Gastroesophageal sphincter (tissue), 3 donors: ENCODE measurements at regions not wholly inside any gene's neighbourhood (a gene's known extent, or its start where the extent isn't known, plus 50 kb on each side); places are given as distances from the start of the nearest gene placed in this dataset.

Source experiments
- POLR2A ChIP-seq, 2 donors: fragments of 450-650 bp; IDR thresholded peaks; one replicate each; pipeline ENCODE4 v1.6.1; 2017; ENCODE audit warnings: antibody characterized with exemption in 2 of 2, mild to moderate bottlenecking in 2 of 2, moderate library complexity in 1 of 2
- TF ChIP-seq, protein P1 (sequence below), 4 experiments: fragments of 200-600 bp in 2 of 4; fragments of 450-650 bp in 2 of 4; sonication (generic) in 1 of 4; IDR thresholded peaks; one replicate each; pipeline ENCODE4 v1.5.1; 2017 to 2019; ENCODE audit warnings: antibody characterized with exemption in 4 of 4, mild to moderate bottlenecking in 2 of 4, moderate library complexity in 2 of 4

DNA sequence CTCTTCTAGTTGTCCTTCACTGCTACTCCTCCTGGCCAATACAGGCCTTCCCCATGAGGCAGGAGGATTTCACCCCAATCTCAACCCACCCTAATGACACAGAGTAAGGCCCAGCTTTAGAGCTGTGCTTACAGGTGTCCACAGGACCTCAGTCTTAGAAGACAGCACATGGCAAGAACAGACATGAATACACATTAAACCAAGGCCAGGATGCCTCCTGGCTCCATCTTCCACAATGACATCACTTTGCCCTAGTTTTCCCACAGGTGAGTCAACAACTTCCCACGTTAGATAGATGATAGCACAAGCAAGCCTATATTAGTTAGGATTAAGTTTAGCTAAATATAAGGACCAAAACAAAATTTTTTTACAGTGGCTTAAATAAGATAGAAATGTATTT is 63.8 kb upstream of the NOCT start:
- TF ChIP-seq, protein P1, sequence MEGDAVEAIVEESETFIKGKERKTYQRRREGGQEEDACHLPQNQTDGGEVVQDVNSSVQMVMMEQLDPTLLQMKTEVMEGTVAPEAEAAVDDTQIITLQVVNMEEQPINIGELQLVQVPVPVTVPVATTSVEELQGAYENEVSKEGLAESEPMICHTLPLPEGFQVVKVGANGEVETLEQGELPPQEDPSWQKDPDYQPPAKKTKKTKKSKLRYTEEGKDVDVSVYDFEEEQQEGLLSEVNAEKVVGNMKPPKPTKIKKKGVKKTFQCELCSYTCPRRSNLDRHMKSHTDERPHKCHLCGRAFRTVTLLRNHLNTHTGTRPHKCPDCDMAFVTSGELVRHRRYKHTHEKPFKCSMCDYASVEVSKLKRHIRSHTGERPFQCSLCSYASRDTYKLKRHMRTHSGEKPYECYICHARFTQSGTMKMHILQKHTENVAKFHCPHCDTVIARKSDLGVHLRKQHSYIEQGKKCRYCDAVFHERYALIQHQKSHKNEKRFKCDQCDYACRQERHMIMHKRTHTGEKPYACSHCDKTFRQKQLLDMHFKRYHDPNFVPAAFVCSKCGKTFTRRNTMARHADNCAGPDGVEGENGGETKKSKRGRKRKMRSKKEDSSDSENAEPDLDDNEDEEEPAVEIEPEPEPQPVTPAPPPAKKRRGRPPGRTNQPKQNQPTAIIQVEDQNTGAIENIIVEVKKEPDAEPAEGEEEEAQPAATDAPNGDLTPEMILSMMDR (IDR thresholded peaks at IDR 0.05) = no peak
- no peak for TF ChIP-seq POLR2A (IDR thresholded peaks at IDR 0.05)
